Endothelial cell of umbilical vein (primary cell): ENCODE measurements at regions not wholly inside any gene's neighbourhood (a gene's known extent, or its start where the extent isn't known, plus 50 kb on each side); places are given as distances from the start of the nearest gene placed in this dataset.

Experiments used
- CTCF ChIP-seq, 2 donors: IDR thresholded peaks; 1 replicate in 1 of 2; 2 replicates in 1 of 2; pipeline ENCODE4 v1.5.1; 2011; ENCODE audit warnings: low read length in 2 of 2, mild to moderate bottlenecking in 2 of 2, moderate library complexity in 2 of 2, control low read depth in 1 of 2, inconsistent platforms in 1 of 2, low read depth in 1 of 2; ENCODE audit not compliant: insufficient read depth in 1 of 2; ENCODE audit errors: extremely low read depth in 1 of 2
- EZH2 ChIP-seq: IDR thresholded peaks from 2 replicates; pipeline ENCODE4 v1.6.1; 2012; ENCODE audit warnings: borderline replicate concordance, low read depth, mild to moderate bottlenecking, moderate library complexity, low read length, inconsistent platforms; ENCODE audit not compliant: severe bottlenecking
- POLR2A ChIP-seq: IDR thresholded peaks from 2 replicates; pipeline ENCODE4 v1.6.1; 2012; ENCODE audit warnings: low read depth, mild to moderate bottlenecking, control low read depth, low read length

DNA sequence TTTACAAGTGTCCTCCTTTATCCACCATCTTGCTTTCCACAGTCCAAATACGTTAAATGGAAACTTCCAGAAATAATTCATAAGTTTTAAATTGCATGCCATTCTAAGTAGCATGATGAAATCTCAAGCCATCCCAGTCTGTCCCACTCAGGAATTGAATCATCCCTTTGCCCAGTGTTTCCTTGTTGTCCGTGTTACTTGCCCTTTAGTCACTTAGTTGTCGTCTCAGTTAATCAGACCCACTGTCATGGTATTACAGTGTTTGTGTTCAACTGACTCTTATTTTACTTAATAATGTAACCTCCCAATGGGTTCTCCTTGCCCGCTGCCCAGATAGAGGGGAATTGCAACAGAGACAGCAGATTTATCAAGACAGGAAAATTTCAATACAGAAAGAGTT lies 77.6 kb upstream of the NDN start:
- TF ChIP-seq CTCF (IDR thresholded peaks at IDR 0.05; ENCODE audit: extremely low read depth in 1 of 2, insufficient read depth in 1 of 2, low read depth in 1 of 2, low read length in 2 of 2) (no peak), POLR2A (no peak), EZH2 (no peak)
